ENCODE measurements at regions not wholly inside any gene's neighbourhood (a gene's known extent, or its start where the extent isn't known, plus 50 kb on each side); places are given as distances from the start of the nearest gene placed in this dataset.

DNA sequence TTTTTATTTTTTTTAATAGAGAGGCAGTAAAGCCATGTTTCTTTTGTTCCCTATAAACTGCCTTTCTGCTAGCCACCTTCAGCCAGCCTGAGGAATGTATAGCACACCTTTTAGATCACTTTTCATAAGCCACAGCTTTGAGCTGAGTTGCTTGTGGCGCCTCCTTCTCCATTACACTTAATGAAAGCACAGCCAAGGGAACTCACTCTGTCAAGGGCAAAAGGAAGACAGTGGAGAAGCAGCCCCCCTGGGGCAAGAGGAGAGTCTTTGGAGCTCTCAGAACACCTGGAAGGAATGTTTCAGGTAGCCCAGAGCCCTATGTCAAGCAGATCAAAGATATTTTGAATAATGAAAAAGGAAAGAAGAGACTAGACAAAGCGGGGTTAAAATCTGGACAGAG, 235.1 kb downstream of the CLIC5 start:
- Histone ChIP-seq H3K27me3 (no peaks in the 10 kb centered on the region), H3K9me3 (no peaks in the 10 kb centered on the region), H3K4me1 (no peaks in the 10 kb centered on the region), H3K4me3 (no peak overlapping the region), H3K36me3 (replicated peaks in 1 of 2; ENCODE audit: insufficient read depth in 1 of 2, low read depth in 2 of 2) (no peaks in the 10 kb centered on the region), H3K27ac (no peak overlapping the region)
- no peak for DNase-seq
- no peak for ATAC-seq
- WGBS, 2 donors = 89 to 92% methylated on average over 2 of the region's 2 CpGs
- no peak for TF ChIP-seq POLR2A (IDR thresholded peaks at IDR 0.05)
- TF ChIP-seq, protein P1, sequence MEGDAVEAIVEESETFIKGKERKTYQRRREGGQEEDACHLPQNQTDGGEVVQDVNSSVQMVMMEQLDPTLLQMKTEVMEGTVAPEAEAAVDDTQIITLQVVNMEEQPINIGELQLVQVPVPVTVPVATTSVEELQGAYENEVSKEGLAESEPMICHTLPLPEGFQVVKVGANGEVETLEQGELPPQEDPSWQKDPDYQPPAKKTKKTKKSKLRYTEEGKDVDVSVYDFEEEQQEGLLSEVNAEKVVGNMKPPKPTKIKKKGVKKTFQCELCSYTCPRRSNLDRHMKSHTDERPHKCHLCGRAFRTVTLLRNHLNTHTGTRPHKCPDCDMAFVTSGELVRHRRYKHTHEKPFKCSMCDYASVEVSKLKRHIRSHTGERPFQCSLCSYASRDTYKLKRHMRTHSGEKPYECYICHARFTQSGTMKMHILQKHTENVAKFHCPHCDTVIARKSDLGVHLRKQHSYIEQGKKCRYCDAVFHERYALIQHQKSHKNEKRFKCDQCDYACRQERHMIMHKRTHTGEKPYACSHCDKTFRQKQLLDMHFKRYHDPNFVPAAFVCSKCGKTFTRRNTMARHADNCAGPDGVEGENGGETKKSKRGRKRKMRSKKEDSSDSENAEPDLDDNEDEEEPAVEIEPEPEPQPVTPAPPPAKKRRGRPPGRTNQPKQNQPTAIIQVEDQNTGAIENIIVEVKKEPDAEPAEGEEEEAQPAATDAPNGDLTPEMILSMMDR (IDR thresholded peaks at IDR 0.05) = no peak
- intact Hi-C loops (cut with DNase I) = no loop called here

DNA sequence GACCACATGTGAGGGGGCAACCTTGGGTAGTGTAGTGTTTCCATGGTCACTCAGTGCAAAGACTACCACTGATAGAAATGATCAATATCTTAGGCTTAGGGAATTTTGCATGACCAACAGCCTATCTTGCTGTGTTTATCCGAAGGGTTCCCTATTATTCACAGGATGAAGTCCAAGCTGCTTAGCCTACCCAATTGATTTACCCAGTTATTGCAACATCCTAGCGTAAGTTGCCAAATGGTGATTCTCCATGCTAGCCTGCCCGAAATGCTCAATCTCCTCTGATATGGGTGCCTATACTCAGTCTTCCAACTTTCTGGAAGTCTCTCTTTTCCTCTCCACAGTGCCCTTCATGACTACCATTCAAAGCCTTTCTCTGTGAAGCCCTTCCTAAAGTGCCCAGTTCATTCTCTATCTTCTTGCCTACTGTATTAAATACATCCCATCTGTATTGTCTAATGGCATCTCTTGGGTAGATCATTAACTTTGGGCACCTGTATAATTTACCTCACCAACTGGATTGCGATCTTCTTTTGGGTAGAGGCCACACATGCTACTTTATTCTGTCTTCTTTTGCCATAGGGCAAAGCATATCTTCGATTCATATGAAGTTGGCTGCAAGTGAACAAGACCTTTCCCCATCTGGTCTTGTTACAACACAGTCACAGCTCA, 240.5 kb downstream of the CLIC5 start:
- no peaks in the 10 kb centered on the region for H3K27me3 ChIP-seq
- WGBS, 2 donors = 66 to 80% methylated on average over 5 of the region's 5 CpGs
- no peak for ATAC-seq
- DNase-seq = no peak
- no peak overlapping the region for H3K4me3 ChIP-seq
- no peak for TF ChIP-seq POLR2A (IDR thresholded peaks at IDR 0.05)
- TF ChIP-seq, protein P1 (IDR thresholded peaks at IDR 0.05) = no peak
- no peak overlapping the region for H3K27ac ChIP-seq
- intact Hi-C loops (cut with DNase I) = no loop called here
- H3K36me3 ChIP-seq (replicated peaks in 1 of 2; ENCODE audit: insufficient read depth in 1 of 2, low read depth in 2 of 2) = no peaks in the 10 kb centered on the region
- no peaks in the 10 kb centered on the region for H3K4me1 ChIP-seq
- no peaks in the 10 kb centered on the region for H3K9me3 ChIP-seq

- intact Hi-C loops (cut with DNase I) = no loop called here
- DNase-seq = no peak
- Histone ChIP-seq H3K27me3 (no peaks in the 10 kb centered on the region), H3K9me3 (no peaks in the 10 kb centered on the region), H3K36me3 (replicated peaks in 1 of 2; ENCODE audit: insufficient read depth in 1 of 2, low read depth in 2 of 2) (no peaks in the 10 kb centered on the region), H3K4me3 (no peak overlapping the region), H3K27ac (no peak overlapping the region), H3K4me1 (no peaks in the 10 kb centered on the region)
- WGBS, 2 donors = 59 to 83% methylated on average over 3 of the region's 3 CpGs
- no peak for ATAC-seq
- TF ChIP-seq, protein P1 (IDR thresholded peaks at IDR 0.05) = no peak
- no peak for TF ChIP-seq POLR2A (IDR thresholded peaks at IDR 0.05)
Measured at GRCh38 chr6:45773906-45774305, 241.8 kb downstream of the CLIC5 start.

GRCh38 chr6:45772886-45773495, 242.7 kb downstream of the CLIC5 start:
- H3K36me3 ChIP-seq (replicated peaks in 1 of 2; ENCODE audit: insufficient read depth in 1 of 2, low read depth in 2 of 2) = no peaks in the 10 kb centered on the region
- no peak overlapping the region for H3K4me3 ChIP-seq
- no peaks in the 10 kb centered on the region for H3K27me3 ChIP-seq
- TF ChIP-seq, protein P1 (IDR thresholded peaks at IDR 0.05) = no peak
- TF ChIP-seq POLR2A (IDR thresholded peaks at IDR 0.05) = no peak
- ATAC-seq = no peak
- no peak for DNase-seq
- no peak overlapping the region for H3K27ac ChIP-seq
- H3K4me1 ChIP-seq = no peaks in the 10 kb centered on the region
- intact Hi-C loops (cut with DNase I) = no loop called here
- H3K9me3 ChIP-seq = no peaks in the 10 kb centered on the region
- 40 to 61% methylated on average over 6 of the region's 6 CpGs for WGBS, 2 donors

DNA sequence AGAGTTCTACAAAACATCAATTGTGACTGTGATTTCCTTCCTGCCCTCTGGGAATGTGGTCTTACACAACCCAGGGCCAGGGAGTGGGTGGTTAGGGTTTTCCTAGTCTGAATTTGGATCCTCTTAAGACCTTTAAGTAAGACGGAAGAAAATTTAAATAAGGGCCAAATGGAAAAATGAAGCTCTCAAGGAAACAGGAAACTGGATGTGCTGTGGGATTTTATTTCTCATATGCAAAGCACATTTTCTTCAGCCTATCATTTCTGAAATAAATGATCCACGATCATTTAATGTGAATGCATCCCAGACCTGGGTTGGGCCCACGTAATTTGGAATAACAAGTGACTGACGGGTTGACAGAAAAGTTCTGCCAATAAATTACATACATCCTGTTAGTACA, 243.6 kb downstream of the CLIC5 start:
- Histone ChIP-seq H3K4me1 (no peaks in the 10 kb centered on the region), H3K4me3 (no peak overlapping the region), H3K9me3 (no peaks in the 10 kb centered on the region), H3K36me3 (replicated peaks in 1 of 2; ENCODE audit: insufficient read depth in 1 of 2, low read depth in 2 of 2) (no peaks in the 10 kb centered on the region), H3K27ac (no peak overlapping the region), H3K27me3 (no peaks in the 10 kb centered on the region)
- TF ChIP-seq POLR2A (IDR thresholded peaks at IDR 0.05) = no peak
- 73 to 74% methylated on average over 4 of the region's 4 CpGs for WGBS, 2 donors
- intact Hi-C loops (cut with DNase I) = no loop called here
- no peak for DNase-seq
- ATAC-seq = no peak
